ENCODE measurements at regions not wholly inside any gene's neighbourhood (a gene's known extent, or its start where the extent isn't known, plus 50 kb on each side); places are given as distances from the start of the nearest gene placed in this dataset.

GRCh38 chr15:70213794-70214193 lies 116.1 kb upstream of the TLE3 start:
- no peak overlapping the region for H3K14ac ChIP-seq (ENCODE audit: insufficient read length)
- H3K27ac ChIP-seq (ENCODE audit: low read depth, low read length), result no peak overlapping the region
- no peaks in the 10 kb centered on the region for H3K79me1 ChIP-seq (ENCODE audit: low read depth, low read length)
- H2BK12ac ChIP-seq (ENCODE audit: low read depth, low read length), result 0 out of 2 replicates have a peak overlapping the region, but pooled peaks have one; percentile 9
- no peak for TF ChIP-seq ATF2 (IDR thresholded peaks at IDR 0.05; ENCODE audit: low read length)
- no peak for TF ChIP-seq SP1 (IDR thresholded peaks at IDR 0.05; ENCODE audit: low read depth, low read length)
- no peaks in the 10 kb centered on the region for H3K23me2 ChIP-seq (ENCODE audit: low read depth, low read length)
- no peaks in the 10 kb centered on the region for H3K79me2 ChIP-seq (ENCODE audit: control insufficient read depth in 1 of 2, insufficient read depth in 2 of 2, low read length in 2 of 2)
- FAIRE-seq (no peak), DNase-seq (ENCODE audit: low read depth in 1 of 2, low spot score in 2 of 2) (no peak)
- H2BK15ac ChIP-seq (ENCODE audit: low read length), result peak overlapping the region; percentile 61; the same call in 1 of the 2 replicates
- H2AFZ ChIP-seq (ENCODE audit: low read length), result no peak overlapping the region
- no peak overlapping the region for H3K4me2 ChIP-seq (ENCODE audit: insufficient read depth in 1 of 2, low read depth in 2 of 2, low read length in 2 of 2)
- H3K18ac ChIP-seq (ENCODE audit: extremely low read depth, low read length), result no peak overlapping the region
- H4K91ac ChIP-seq (replicated peaks; ENCODE audit: insufficient read length, low read length), result no peak overlapping the region
- H3K4me3 ChIP-seq (ENCODE audit: extremely low read depth in 1 of 4, insufficient read depth in 2 of 4, low read depth in 3 of 4, low read length in 4 of 4), result no peak overlapping the region
- no peak overlapping the region for H2BK5ac ChIP-seq (ENCODE audit: low read depth, low read length)
- H4K8ac ChIP-seq (ENCODE audit: extremely low read depth, insufficient read depth, low read length), result no peak overlapping the region
- H4K20me1 ChIP-seq (replicated peaks in 1 of 2; ENCODE audit: control insufficient read depth in 1 of 2, insufficient read depth in 2 of 2, low read length in 2 of 2), result no peaks in the 10 kb centered on the region
- H2AK5ac ChIP-seq (ENCODE audit: low read depth, low read length), result no peak overlapping the region
- no peak overlapping the region for H2BK120ac ChIP-seq (replicated peaks; ENCODE audit: low read depth, low read length)
- H3K9ac ChIP-seq (replicated peaks in 1 of 4; ENCODE audit: extremely low read depth in 1 of 4, low read depth in 3 of 4, low read length in 3 of 4), result no peak overlapping the region
- POLR2A ChIA-PET (ENCODE audit: partially characterized antibody), result interaction anchor here (1.6 kb wide), 1 partner anchor 15 kb away, joined by 3 read pairs; no protein-coding TSS in a partner anchor
- no peaks in the 10 kb centered on the region for H3K27me3 ChIP-seq (replicated peaks in 1 of 4; ENCODE audit: control insufficient read depth in 3 of 4, extremely low read depth in 1 of 4, insufficient read depth in 3 of 4, low read length in 3 of 4)
- CTCF ChIA-PET (ENCODE audit: partially characterized antibody), result interaction anchor here (0.7 to 1.9 kb wide), 15 partner anchors 9 to 426 kb away, joined by 3 to 9 read pairs (median 4); no protein-coding TSS in a partner anchor
- no peak overlapping the region for H2BK20ac ChIP-seq (ENCODE audit: low read length)
- H4K5ac ChIP-seq (ENCODE audit: insufficient read length, low read depth, low read length), result no peak overlapping the region
- WGBS, 2 experiments (ENCODE audit: extremely low coverage in 1 of 2, insufficient coverage in 1 of 2, insufficient read length in 1 of 2, insufficient replicate concordance in 2 of 2, low coverage in 1 of 2, low lambda C conversion rate in 2 of 2, missing lambda C conversion rate in 1 of 2), result 91% methylated on average over 6 of the region's 7 CpGs; no CpG with 5 or more reads in 1 of the 2 experiments
- H3K9me3 ChIP-seq (ENCODE audit: insufficient read depth in 2 of 2, low read depth in 1 of 2, low read length in 1 of 2), result no peaks in the 10 kb centered on the region
- H3K23ac ChIP-seq (ENCODE audit: insufficient read length), result no peak overlapping the region
- no peaks in the 10 kb centered on the region for H3K36me3 ChIP-seq (ENCODE audit: control insufficient read depth in 2 of 4, insufficient read depth in 4 of 4, low read length in 3 of 4)
- no peak overlapping the region for H3K56ac ChIP-seq (replicated peaks; ENCODE audit: insufficient read length, low read depth, low read length)
- no peak overlapping the region for H3K4ac ChIP-seq (replicated peaks; ENCODE audit: insufficient read length, low read depth, low read length)
- peaks cover 0 to 7% (median 1%) of the 10 kb centered on the region in 4 experiments; a peak in 4 of 7 replicates for H3K4me1 ChIP-seq (replicated peaks in 1 of 4; ENCODE audit: control insufficient read depth in 3 of 4, insufficient read depth in 4 of 4, low read length in 3 of 4)

Data from H1 (cell line).